Esophagus squamous epithelium (tissue), 4 donors: ENCODE measurements at regions not wholly inside any gene's neighbourhood (a gene's known extent, or its start where the extent isn't known, plus 50 kb on each side); places are given as distances from the start of the nearest gene placed in this dataset.

Experiments
- CTCF ChIP-seq, 6 experiments: fragments of 450-650 bp in 4 of 6; fragments of 200-600 bp in 2 of 6; sonication (generic) in 2 of 6; IDR thresholded peaks; one replicate each; pipeline ENCODE4 v1.5.1; 2016 to 2019; ENCODE audit warnings: antibody characterized with exemption in 6 of 6, mild to moderate bottlenecking in 4 of 6, moderate library complexity in 4 of 6
- POLR2A ChIP-seq, 4 donors: fragments of 450-650 bp; IDR thresholded peaks; one replicate each; pipeline ENCODE4 v1.6.1; 2017; ENCODE audit warnings: antibody characterized with exemption in 4 of 4, mild to moderate bottlenecking in 4 of 4, moderate library complexity in 3 of 4

- no peak for TF ChIP-seq CTCF (IDR thresholded peaks at IDR 0.05)
- no peak for TF ChIP-seq POLR2A (IDR thresholded peaks at IDR 0.05)
Measured at GRCh38 chr3:125670945-125671344, 75.6 kb upstream of the OSBPL11 start.
